Mammary epithelial cell (primary cell): ENCODE measurements at regions not wholly inside any gene's neighbourhood (a gene's known extent, or its start where the extent isn't known, plus 50 kb on each side); places are given as distances from the start of the nearest gene placed in this dataset.

Source experiments
- CTCF ChIP-seq, 2 donors: IDR thresholded peaks in 1 of 2; conservative IDR thresholded peaks in 1 of 2; 2 replicates each; pipeline ENCODE4 v1.5.1; 2011 to 2012; ENCODE audit warnings: inconsistent platforms in 2 of 2, low read length in 2 of 2, mild to moderate bottlenecking in 2 of 2, control low read depth in 1 of 2, low read depth in 1 of 2; ENCODE audit not compliant: insufficient read depth in 1 of 2; ENCODE audit errors: extremely low read depth in 1 of 2
- EZH2 ChIP-seq: IDR thresholded peaks from 2 replicates; pipeline ENCODE4 v1.6.1; 2012; ENCODE audit warnings: low read length, inconsistent platforms, borderline replicate concordance

GRCh38 chr4:27506401-27506800, 645.8 kb downstream of the STIM2 start:
- TF ChIP-seq CTCF (conservative IDR thresholded peaks at IDR 0.05 in 1 of 2, IDR thresholded peaks at IDR 0.05 in 1 of 2; ENCODE audit: extremely low read depth in 1 of 2, insufficient read depth in 1 of 2, low read depth in 1 of 2, low read length in 2 of 2) (no peak), EZH2 (no peak)
